HUES64 (cell line): ENCODE measurements at regions not wholly inside any gene's neighbourhood (a gene's known extent, or its start where the extent isn't known, plus 50 kb on each side); places are given as distances from the start of the nearest gene placed in this dataset.

Source experiments
- H3K27ac ChIP-seq: 2 replicates; pipeline ENCODE4 v1.7.0; 2013; ENCODE audit warnings: low read depth, low read length, inconsistent platforms
- H3K27me3 ChIP-seq: 2 replicates; pipeline ENCODE4 v1.6.1; 2013; ENCODE audit warnings: mild to moderate bottlenecking, low read length; ENCODE audit not compliant: insufficient read depth
- H3K36me3 ChIP-seq: 2 replicates; pipeline ENCODE4 v1.6.1; 2013; ENCODE audit warnings: mild to moderate bottlenecking, low read length; ENCODE audit not compliant: insufficient read depth
- H3K4me1 ChIP-seq: 2 replicates; pipeline ENCODE4 v1.6.1; 2013; ENCODE audit warnings: mild to moderate bottlenecking, low read length, moderate library complexity; ENCODE audit not compliant: insufficient read depth
- H3K4me3 ChIP-seq: 2 replicates; pipeline ENCODE4 v1.5.1; 2013; ENCODE audit warnings: mild to moderate bottlenecking, low read length, moderate library complexity
- H3K9ac ChIP-seq: 2 replicates; pipeline ENCODE4 v1.6.1; 2013; ENCODE audit warnings: mild to moderate bottlenecking, low read depth, low read length
- H3K9me3 ChIP-seq: 2 replicates; pipeline ENCODE4 v1.6.1; 2013; ENCODE audit warnings: low read depth, low read length; ENCODE audit not compliant: insufficient read depth
- WGBS: fragments of 150-250, 120-280 bp; methylation state at CpG from one replicate; pipeline ENCODE4 v1.1.7; 2013; ENCODE audit warnings: missing lambda C conversion rate; 5-methylcytosine and 5-hydroxymethylcytosine counted together

DNA sequence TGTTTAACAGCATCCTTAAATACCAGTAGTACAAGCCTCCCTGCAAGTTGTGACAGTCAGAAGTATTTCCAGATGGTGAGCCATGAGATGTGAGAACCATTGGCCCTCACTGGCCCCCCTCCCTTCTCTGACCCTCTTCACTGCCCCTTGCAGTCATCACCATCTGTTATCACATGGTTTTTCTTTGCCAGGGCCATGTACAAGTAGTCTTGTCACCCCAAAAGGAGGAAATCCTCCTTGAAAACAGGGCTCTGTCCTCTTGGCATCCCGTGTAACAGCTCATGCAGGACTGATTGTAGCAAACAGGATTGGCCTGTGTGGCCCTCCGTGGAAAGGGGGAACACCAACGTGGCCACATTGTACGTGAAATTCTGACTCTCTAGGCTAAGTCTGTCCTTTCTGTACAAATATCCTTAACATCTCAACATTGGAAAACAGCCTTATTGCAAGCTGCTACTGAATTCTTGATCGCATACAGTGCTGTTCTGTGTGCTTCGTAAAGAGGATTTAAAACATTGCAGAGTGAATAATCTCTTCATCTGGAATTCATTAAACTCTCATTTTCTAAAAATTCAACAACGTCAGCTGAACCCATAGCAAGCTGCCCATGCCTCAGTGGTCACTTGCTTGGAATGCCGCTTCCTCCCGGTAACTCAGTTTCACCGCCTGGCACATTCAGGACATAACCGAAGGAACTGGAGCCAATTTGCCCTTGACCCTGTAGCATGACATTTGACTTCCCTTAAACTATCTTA lies 171.7 kb downstream of the ATPSCKMT start:
- no peak overlapping the region for H3K9ac ChIP-seq
- 96% methylated on average over 11 of the region's 11 CpGs for WGBS
- no peaks in the 10 kb centered on the region for H3K9me3 ChIP-seq
- no peaks in the 10 kb centered on the region for H3K27me3 ChIP-seq
- H3K36me3 ChIP-seq: no peaks in the 10 kb centered on the region
- no peak overlapping the region for H3K4me3 ChIP-seq
- H3K4me1 ChIP-seq: no peaks in the 10 kb centered on the region
- H3K27ac ChIP-seq: no peak overlapping the region

DNA sequence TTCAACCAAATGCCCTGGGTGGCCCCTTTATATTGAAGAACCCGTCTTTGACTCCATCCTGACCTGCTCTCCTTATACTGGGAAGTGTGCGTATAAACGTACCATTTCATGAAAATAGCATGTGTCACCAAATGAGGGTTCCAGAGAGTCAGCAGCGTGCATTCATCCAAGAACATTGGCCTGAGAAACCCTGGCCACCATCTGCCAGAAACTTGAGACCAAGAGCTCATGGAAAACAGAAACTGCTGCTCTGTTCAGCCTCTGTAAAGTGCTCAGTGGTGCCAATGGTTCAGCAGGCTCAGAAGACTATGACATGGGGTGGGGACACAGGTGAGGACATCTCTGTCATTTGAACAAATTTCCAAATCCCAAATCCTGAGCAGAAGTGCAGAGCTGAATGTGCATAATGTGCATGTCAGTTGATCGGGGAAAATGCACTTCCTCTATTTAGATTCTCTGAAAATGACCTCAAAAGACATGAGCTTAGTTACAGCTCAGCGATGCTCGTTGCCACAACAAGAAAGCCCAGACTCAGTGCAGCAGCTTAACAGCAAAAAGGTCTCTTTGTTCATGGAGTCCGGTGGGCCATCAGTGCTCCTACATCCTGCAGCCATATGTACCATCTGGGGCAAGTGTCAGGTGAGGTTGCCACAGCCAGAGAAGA lies 176.1 kb downstream of the ATPSCKMT start:
- no peaks in the 10 kb centered on the region for H3K9me3 ChIP-seq
- no peak overlapping the region for H3K4me3 ChIP-seq
- no peak overlapping the region for H3K27ac ChIP-seq
- no peaks in the 10 kb centered on the region for H3K36me3 ChIP-seq
- no peak overlapping the region for H3K9ac ChIP-seq
- H3K27me3 ChIP-seq: no peaks in the 10 kb centered on the region
- WGBS: 95% methylated on average over 8 of the region's 8 CpGs
- H3K4me1 ChIP-seq: no peaks in the 10 kb centered on the region

DNA sequence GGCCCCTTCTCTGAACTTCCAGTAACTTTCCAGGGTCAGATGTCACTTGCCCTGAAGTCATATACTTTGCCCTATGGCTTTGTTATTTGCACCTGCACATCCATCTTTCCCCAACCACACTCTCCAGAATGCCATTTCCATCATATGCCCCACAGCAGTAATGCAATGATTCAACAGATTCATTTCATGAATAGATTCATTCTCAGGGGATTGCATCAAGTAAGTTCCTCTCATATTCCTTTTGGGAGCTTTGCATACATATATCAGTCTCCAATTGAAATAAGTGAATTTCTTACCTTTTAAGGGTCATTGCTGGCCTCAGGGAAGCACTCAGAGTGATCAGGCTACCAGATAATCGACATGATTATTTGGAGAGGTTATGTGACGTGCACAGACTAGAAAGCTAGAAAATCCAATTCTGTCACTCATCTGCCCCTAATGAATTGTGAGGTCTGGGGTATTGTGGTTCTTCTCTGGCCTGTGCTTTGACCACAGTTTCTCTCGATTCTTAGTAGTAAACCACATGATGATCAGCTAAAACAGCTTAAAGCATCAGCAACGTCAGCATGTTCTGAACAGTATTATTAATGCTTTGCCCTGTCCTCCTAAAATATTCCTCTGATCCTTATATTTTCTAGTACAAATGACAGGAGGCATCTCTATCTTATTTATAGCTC lies 179.9 kb downstream of the ATPSCKMT start:
- no peaks in the 10 kb centered on the region for H3K27me3 ChIP-seq
- no peaks in the 10 kb centered on the region for H3K4me1 ChIP-seq
- 81% methylated on average over 4 of the region's 4 CpGs for WGBS
- no peak overlapping the region for H3K4me3 ChIP-seq
- H3K36me3 ChIP-seq: no peaks in the 10 kb centered on the region
- no peak overlapping the region for H3K9ac ChIP-seq
- H3K9me3 ChIP-seq: no peaks in the 10 kb centered on the region
- no peak overlapping the region for H3K27ac ChIP-seq

DNA sequence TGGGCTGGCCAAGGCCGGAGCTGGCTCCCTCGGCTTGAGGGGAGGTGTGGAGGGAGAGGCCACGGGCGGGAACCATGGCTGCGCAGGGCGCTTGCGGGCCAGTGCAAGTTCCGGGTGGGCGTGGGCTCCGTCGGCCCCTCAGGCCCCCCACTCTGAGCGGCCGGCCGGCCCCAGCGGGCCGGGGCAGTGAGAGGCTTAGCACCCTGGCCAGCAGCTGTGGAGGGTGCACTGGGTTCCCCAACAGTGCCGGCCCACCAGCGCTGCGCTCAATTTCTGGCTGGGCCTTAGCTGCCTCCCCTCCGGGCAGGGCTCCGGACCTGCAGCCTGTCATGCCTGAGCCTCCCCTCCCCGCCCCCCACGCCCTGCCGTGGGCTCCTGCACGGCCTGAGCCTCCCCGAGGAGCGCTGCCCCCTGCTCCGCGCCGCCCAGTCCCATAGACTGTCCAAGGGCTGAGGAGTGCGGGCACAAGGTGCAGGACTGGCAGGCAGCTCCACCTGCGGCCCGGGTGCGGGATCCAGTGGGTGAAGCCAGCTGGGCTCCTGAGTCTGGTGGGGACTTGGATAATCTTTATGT lies 184.2 kb downstream of the ATPSCKMT start:
- no peaks in the 10 kb centered on the region for H3K4me1 ChIP-seq
- 97% methylated on average over 34 of the region's 34 CpGs for WGBS
- no peaks in the 10 kb centered on the region for H3K9me3 ChIP-seq
- no peak overlapping the region for H3K4me3 ChIP-seq
- no peaks in the 10 kb centered on the region for H3K27me3 ChIP-seq
- no peak overlapping the region for H3K9ac ChIP-seq
- no peaks in the 10 kb centered on the region for H3K36me3 ChIP-seq
- H3K27ac ChIP-seq: no peak overlapping the region

DNA sequence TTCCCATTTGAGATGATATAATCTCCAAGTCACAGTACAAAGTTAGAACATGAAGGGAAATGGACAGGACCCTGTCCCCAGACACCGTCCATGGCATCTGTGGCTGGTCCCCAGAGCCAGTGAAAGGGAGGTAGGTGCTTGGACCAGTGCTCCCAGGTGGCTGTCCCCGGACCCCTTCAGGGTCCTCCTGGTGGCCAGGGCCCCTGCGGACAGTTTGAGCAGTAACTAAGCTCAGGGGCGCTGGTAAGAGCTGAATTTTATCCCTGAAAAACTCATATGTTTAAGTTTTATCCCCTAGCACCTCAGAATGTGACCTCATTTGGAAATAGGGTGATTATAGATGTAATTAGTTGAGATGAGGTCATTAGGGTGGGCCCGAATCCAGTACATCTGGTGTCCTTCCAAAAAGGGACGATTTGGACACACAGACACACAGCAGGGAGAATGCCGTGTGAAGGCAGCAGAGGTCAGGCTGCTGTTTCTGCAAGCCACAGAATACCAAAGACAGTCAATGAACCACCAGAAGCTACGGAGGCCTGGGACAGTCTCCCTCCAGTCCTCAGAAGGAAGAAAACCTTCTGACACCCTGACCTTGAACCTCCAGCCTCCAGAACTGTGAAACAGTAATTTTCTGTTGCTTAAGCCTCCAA lies 185.0 kb downstream of the ATPSCKMT start:
- H3K9me3 ChIP-seq: no peaks in the 10 kb centered on the region
- no peak overlapping the region for H3K4me3 ChIP-seq
- H3K27ac ChIP-seq: no peak overlapping the region
- no peaks in the 10 kb centered on the region for H3K36me3 ChIP-seq
- H3K9ac ChIP-seq: no peak overlapping the region
- H3K4me1 ChIP-seq: peaks cover 2% of the 10 kb centered on the region; the same call in 1 of the 2 replicates
- 92% methylated on average over 8 of the region's 8 CpGs for WGBS
- no peaks in the 10 kb centered on the region for H3K27me3 ChIP-seq

DNA sequence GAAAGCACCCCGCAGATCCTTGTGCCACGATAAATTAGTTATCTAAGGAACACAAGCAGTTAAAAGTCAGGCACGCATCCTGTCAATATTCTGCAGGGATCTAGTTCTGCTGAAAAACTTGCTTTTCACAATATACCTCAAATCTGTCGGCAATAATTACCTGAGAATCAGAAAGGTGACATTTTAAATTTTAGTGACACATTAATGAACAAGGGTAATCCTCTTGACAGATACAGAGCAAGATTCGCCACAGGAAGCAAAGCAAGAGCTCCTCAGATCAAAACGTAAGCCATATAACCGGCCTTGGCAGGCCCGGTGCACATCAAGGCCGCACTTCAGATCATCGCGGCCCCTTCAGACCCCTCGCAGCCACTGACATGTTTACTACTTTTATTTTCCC lies 185.7 kb downstream of the ATPSCKMT start:
- no peak overlapping the region for H3K27ac ChIP-seq
- no peak overlapping the region for H3K9ac ChIP-seq
- H3K4me3 ChIP-seq: no peak overlapping the region
- H3K27me3 ChIP-seq: no peaks in the 10 kb centered on the region
- peaks cover 4% of the 10 kb centered on the region; the same call in 1 of the 2 replicates for H3K4me1 ChIP-seq
- WGBS: 93% methylated on average over 12 of the region's 12 CpGs
- H3K9me3 ChIP-seq: no peaks in the 10 kb centered on the region
- H3K36me3 ChIP-seq: no peaks in the 10 kb centered on the region

DNA sequence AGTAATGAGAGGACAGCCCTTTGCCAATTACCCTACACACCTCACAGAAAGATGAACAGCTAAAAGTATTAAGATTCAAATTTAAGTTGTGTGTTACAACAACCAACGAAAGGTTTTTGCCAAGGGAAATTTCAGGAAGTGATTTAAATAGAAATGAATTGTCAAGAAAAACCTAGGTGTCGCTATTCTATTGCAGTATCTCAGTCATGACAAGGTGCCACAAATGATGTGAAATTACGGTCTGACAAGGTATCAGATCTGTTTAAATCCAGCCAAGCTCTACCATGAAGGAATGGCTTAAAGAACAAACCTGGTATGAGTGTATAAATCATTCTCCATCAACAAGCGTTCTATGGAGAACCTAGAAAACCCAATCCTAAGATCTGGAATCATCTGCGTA lies 189.7 kb downstream of the ATPSCKMT start:
- Histone ChIP-seq H3K9me3 (no peaks in the 10 kb centered on the region), H3K27ac (no peak overlapping the region), H3K4me3 (no peak overlapping the region), H3K4me1 (peaks cover 4% of the 10 kb centered on the region; the same call in 1 of the 2 replicates), H3K36me3 (no peaks in the 10 kb centered on the region), H3K9ac (no peak overlapping the region), H3K27me3 (no peaks in the 10 kb centered on the region)
- 94% methylated on average over 5 of the region's 5 CpGs for WGBS

DNA sequence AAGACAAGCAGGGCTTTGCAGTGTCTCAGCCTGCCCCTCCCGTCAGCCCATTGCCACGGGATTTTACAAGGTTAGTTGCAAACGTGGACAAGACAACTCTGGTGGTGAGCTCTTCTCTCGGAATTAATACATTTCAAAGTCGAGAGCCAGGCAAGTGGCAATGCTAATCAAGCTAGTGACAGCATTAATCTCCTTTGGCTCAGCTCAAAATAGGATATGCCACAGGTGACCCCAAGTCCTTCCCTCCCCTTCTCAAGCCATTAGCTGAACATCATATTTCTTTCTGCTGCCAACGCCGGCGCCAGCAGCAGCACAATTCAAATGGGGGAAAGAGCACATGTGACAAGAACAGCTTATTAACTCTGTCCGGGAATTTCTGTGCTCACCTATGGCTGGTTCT lies 190.1 kb downstream of the ATPSCKMT start:
- H3K9ac ChIP-seq: no peak overlapping the region
- H3K27me3 ChIP-seq: no peaks in the 10 kb centered on the region
- H3K4me1 ChIP-seq: peaks cover 4% of the 10 kb centered on the region; the same call in 1 of the 2 replicates
- H3K9me3 ChIP-seq: no peaks in the 10 kb centered on the region
- no peak overlapping the region for H3K4me3 ChIP-seq
- H3K27ac ChIP-seq: no peak overlapping the region
- H3K36me3 ChIP-seq: no peaks in the 10 kb centered on the region
- 89% methylated on average over 9 of the region's 9 CpGs for WGBS

DNA sequence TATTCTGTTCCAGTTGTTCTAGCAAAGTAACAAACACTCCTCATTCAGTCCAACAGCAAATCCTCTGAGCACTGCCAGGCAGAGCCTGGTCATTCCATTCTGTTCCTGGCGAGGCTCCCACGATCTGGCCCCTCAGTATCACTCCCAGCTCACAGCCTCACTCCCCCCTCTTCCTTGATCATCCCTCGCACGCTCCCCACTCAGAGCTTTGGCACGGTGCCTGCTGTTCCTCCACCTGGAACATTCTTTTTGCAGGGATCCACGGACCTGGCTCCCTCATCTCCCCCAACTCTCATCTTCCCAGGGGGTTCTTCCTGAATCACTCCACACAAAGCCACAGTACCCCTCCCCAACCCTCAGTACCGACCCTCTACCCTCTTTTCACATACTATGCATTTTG lies 192.3 kb downstream of the ATPSCKMT start:
- no peaks in the 10 kb centered on the region for H3K36me3 ChIP-seq
- peaks cover 4% of the 10 kb centered on the region; the same call in 1 of the 2 replicates for H3K4me1 ChIP-seq
- no peak overlapping the region for H3K27ac ChIP-seq
- H3K9ac ChIP-seq: no peak overlapping the region
- WGBS: 90% methylated on average over 7 of the region's 7 CpGs
- H3K9me3 ChIP-seq: peaks cover 12% of the 10 kb centered on the region; the same call in 1 of the 2 replicates
- no peaks in the 10 kb centered on the region for H3K27me3 ChIP-seq
- H3K4me3 ChIP-seq: no peak overlapping the region

DNA sequence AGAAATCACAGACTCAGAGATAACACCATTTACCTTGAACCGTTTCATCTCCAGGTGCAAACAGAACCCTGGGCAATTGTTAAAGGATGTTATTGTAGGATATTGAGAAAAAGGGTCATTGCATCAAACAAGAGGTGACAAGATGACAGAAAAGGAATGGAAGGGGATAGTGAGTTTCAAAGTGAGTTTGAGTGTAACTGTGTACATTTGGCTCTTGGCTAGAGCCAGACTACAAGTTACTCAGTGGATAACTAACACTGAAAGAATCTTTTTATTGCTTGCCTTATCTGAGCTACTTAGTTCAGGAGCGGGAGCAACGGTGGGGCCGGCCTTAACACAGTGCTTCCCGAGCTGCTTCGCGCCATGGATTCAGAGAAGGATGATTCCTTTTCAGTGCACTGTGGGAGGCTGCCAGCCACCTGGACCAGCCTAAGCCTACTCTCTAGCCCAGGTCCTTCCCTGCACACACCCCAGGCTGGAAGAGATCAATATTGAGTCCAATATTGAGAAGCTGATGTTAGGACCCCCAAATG lies 193.4 kb downstream of the ATPSCKMT start:
- Histone ChIP-seq H3K4me3 (no peak overlapping the region), H3K9me3 (peaks cover 22% of the 10 kb centered on the region), H3K27me3 (no peaks in the 10 kb centered on the region), H3K9ac (no peak overlapping the region), H3K4me1 (peaks cover 4% of the 10 kb centered on the region; the same call in 1 of the 2 replicates), H3K36me3 (no peaks in the 10 kb centered on the region), H3K27ac (no peak overlapping the region)
- WGBS: 94% methylated on average over 7 of the region's 7 CpGs
